ENCODE measurements at regions not wholly inside any gene's neighbourhood (a gene's known extent, or its start where the extent isn't known, plus 50 kb on each side); places are given as distances from the start of the nearest gene placed in this dataset.

DNA sequence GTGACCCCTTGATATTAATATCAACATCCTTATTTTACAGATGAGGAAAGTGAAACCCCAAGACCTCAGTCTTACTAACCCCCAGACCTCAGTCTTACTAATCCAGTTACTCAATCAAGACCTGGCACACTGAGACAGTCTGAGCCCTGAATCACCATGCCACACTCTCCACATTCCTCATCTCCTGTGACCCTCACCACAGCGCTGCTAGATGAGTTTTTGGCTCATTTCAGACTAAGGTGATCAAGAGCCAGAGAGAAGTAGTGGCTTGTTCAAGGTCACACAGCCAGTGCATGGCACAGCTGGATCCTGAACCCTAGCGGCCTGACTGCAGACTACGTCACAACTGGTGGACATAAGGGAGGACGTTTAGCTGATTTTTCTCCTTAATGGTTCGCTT is 579.2 kb downstream of the BCL11B start:
- DNase-seq (ENCODE audit: low read depth, low spot score): no peak

DNA sequence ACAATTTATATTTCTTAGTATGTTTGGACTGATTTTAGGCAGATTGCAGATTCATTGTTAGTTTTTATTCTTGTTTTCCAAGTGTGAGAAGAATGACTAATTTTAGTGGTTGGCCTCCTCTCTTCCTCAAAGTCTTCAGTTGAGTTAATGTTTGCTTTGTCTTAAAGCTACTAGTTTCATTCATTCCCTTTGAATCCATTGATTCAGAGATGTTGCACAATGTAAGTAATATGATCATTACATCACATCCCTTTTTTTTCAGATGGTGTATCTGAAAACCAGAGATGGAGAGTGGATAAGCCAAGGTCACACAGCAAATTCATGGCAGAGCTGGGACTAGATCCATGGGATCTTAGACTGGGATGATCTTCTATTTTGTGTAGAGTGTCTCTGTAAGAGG is 577.5 kb downstream of the BCL11B start:
- DNase-seq (ENCODE audit: low read depth, low spot score): no peak

GRCh38 chr14:98695809-98696208 is 576.2 kb downstream of the BCL11B start:
- no peak for DNase-seq (ENCODE audit: low read depth, low spot score)

DNA sequence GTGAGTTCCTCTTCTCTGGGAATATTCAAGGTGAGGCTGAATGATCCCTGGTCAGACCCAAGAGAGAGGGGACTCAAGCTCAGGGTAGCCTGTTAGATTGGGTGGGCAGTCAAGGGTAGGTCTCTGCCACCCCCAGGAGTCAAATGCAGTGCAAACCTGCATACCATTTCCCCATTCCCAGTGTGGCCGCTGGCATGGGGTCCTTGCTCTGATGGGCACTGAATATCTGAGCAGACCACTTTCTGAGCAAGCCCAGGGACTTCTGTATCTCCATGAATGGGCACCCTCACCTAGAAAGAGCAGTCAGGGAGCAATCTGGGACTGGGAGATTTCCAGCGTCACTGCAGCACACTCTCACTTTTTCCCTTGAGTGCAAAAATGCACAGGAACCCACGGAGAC is 573.7 kb downstream of the BCL11B start:
- no peak for DNase-seq (ENCODE audit: low read depth, low spot score)

DNA sequence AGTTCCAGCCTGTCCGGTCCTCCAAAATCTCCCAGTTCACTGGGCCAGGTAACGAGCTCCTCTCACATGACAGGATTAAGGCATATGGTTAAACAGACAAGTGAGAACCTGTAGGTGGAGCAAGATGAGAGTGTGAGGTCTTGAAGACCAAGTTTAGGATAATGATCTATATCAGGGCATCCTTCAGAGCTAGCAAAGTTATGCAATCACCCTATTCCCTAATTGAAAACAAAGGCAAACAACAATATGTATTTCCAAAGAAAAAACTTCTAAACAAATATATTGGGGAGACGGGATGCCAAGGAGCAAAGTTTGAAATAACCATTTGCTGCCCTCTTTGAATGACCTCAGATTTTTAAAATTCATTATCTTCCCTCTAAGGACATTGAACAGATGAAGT is 571.2 kb downstream of the BCL11B start:
- no peak for DNase-seq (ENCODE audit: low read depth, low spot score)

DNA sequence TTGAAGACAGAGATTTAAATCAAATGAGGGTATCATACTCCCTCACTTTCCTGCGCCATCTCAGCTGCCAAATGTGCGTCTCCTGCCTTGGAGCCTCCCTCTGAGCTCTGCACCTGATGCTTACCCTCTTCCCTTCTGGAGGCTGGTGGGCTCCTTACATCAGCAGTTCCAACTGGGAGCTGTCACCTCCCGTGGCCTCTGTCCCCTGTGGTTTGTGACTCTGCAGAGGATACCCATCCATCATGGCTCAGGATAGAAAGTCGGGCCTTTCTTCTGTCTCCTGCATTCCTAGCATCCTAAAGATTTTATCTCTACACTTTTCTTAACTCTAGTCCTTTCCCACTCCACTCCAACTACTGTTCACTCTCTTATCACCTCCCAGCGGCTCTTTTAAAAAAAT is 570.6 kb downstream of the BCL11B start:
- DNase-seq (ENCODE audit: low read depth, low spot score): no peak

- DNase-seq (ENCODE audit: low read depth, low spot score): no peak
These were observed 567.6 kb downstream of the BCL11B start for GRCh38 chr14:98704441-98704840.

DNA sequence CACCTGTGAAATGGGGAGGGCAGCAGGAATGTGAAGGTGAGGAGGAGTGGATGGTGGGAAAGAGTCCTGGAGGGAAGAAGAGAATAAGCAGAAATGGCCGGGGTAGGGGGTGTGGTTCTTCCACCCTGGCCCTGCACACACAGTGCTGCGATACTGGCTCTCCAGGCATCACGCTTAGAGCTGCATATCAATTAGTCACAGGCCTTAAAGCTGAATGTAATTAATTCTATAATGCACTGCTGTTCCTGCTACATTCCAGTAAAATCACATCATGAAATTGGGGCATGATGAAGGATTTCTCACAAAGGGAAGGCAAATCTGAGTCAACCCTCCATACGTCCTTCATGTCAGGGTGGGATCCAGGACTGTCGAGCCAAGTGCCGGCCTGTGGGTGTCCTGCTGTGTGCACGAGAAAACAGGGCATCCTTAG is 566.1 kb downstream of the BCL11B start:
- no peak for DNase-seq (ENCODE audit: low read depth, low spot score)

- no peak for DNase-seq (ENCODE audit: low read depth, low spot score)
These were observed 564.5 kb downstream of the BCL11B start for GRCh38 chr14:98707522-98707921.

DNA sequence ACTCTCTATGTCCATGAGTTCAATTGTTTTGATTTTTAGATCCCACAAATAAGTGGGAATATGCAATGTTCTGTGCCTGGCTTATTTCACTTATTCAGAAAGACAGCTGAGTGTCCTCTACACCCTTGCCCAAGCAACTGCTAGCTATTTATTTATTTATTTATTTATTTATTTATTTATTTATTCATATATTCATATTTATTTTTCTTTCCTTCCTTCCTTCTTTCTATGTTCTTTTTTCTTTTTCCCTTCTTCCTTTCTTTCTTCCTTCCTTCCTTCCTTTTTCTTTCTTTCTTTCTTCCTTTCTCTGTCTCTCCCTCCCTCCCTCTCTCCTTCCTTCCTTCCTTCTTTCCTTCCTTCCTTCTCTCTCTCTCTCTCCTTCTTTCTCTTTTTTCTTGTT is 563.4 kb downstream of the BCL11B start:
- no peak for DNase-seq (ENCODE audit: low read depth, low spot score)

GRCh38 chr14:98711453-98711852 is 560.5 kb downstream of the BCL11B start:
- no peak for DNase-seq (ENCODE audit: low read depth, low spot score)

- DNase-seq (ENCODE audit: low read depth, low spot score): no peak
These were observed 557.2 kb downstream of the BCL11B start for GRCh38 chr14:98714626-98715425.

DNA sequence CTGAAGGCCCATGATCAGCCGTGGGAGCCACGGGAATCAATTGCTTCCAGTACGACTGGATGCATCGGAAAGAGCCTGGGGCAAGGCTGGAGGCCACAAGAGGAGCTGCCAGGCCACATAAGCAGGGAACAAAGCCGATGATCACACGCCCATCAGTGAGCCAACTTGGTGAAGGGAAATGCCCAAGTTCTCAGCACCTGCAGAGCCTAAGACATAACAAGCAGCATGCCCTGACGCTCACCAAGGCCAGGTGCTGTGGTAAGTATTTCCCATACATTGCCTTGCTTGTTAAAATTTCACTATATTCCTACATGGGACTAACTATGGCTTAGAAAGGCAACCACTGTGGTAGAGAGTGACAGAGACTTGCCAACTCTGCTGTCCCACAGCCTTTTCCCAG is 555.9 kb downstream of the BCL11B start:
- DNase-seq (ENCODE audit: low read depth, low spot score): no peak

- DNase-seq (ENCODE audit: low read depth, low spot score): no peak
These were observed 550.9 kb downstream of the BCL11B start for GRCh38 chr14:98721061-98721460.

DNA sequence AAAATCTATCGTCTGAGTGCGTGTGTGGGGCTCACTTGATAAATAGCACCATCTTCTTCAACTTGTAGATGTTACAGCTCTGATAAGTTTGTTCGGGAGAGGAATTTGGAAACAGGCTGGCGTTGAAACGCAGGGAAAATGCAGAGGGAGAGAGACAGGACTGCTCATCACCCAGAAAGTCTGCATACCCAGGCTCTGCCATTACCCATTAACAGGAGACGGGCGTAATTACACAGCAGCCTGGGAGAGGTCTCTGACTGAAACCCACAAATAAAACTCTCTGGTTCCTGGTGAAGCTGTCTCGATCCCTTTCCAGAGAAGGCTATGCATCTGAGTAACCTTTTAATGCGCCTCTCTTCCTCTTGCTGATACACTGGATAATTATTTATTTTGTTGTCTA is 547.3 kb downstream of the BCL11B start:
- no peak for DNase-seq (ENCODE audit: low read depth, low spot score)

- DNase-seq (ENCODE audit: low read depth, low spot score): no peak
These were observed 546.8 kb downstream of the BCL11B start for GRCh38 chr14:98725191-98725590.

- no peak for DNase-seq (ENCODE audit: low read depth, low spot score)
These were observed 546.3 kb downstream of the BCL11B start for GRCh38 chr14:98725676-98726075.

DNA sequence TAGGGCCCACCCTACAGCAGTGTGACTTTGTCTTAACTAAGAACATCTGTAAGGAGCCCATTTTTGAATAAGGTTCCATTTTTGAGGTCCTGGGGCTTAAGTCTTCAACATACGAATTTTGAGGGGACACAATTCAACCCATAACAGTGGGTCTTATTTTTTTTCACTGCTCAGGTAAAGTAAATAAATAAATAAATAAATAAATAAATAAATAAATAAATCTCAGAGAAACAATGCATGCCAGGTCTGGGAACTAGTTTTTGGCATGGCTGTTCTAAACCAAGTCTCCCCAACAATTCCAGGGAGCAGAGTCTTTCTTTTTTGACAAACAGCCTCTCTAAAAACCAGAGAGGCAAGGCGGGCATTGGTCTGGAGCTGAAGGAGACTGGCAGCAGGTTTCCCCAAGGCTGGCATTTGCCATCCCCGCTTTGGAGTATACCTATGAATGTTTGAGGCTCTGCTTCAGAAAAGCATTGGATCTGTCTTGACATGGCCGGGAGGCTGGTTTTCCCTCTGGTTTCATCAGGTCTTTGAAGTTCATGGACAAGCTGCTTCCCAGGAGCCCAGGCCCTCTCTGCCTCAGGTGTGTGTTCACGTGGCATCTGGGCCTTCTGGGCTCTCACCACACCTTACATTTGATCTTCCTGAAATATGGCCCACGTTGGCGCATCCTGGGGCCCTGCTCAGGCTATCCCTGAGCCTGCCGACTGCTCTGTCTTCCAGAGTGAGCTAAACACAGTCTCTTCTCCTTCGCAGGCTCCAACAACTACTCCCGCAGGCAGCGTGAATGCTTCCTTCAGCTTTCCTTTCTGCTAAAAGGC is 545.2 kb downstream of the BCL11B start:
- DNase-seq (ENCODE audit: low read depth, low spot score): no peak

GRCh38 chr14:98728024-98728423 is 544.0 kb downstream of the BCL11B start:
- DNase-seq (ENCODE audit: low read depth, low spot score): no peak

GRCh38 chr14:98728836-98729235 is 543.2 kb downstream of the BCL11B start:
- DNase-seq (ENCODE audit: low read depth, low spot score): no peak

GRCh38 chr14:98731286-98731685 is 540.7 kb downstream of the BCL11B start:
- no peak for DNase-seq (ENCODE audit: low read depth, low spot score)

GRCh38 chr14:98731701-98732100 is 540.3 kb downstream of the BCL11B start:
- DNase-seq (ENCODE audit: low read depth, low spot score): no peak

DNA sequence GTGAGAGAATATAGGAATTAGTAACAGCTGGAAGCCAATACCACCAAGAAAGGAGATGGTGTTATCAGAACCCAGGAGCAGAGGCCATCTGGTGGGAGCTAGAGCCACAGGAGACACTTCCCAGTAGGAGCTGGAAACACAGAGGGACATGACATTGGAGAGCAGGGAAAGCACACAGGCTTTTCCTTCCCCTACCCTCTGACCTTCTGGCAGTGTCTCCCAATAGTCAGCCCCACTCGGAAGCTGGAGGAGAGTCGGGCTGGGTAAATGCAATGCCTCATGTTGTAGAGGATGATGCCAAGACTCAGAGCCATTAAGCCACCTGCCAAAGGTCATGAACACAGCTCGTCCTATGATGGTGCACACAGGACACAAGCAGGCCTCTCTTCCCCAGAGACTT is 538.5 kb downstream of the BCL11B start:
- no peak for DNase-seq (ENCODE audit: low read depth, low spot score)
